ENCODE measurements at regions not wholly inside any gene's neighbourhood (a gene's known extent, or its start where the extent isn't known, plus 50 kb on each side); places are given as distances from the start of the nearest gene placed in this dataset.

DNA sequence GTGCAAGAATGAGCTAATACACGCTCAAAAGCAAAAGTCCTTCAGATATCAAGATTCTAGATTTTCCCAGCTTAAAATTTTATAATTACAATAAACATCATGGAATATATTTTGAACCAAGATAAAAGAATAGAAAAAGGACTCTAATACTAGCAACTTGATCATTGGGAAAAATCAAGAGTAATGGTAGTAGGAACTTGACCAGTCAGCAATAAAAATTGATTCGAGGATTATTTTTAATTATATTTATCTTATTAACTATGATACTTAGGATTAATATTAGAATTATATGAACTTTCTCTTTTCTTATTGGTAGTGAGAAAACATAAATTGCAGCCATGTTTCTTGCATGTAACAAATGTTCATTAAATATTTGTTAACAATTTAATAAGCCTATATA lies 152.0 kb downstream of the GNAI1 start:
- no peak for TF ChIP-seq EZH2phosphoT487 (IDR thresholded peaks at IDR 0.05; ENCODE audit: insufficient read depth, low read depth)
- TF ChIP-seq EZH2 (IDR thresholded peaks at IDR 0.05; ENCODE audit: insufficient read depth, poor library complexity, severe bottlenecking) = no peak
